Activated naive CD4-positive, alpha-beta T cell (primary cell): ENCODE measurements at regions not wholly inside any gene's neighbourhood (a gene's known extent, or its start where the extent isn't known, plus 50 kb on each side); places are given as distances from the start of the nearest gene placed in this dataset.

Experiments used
- DNase-seq, 4 experiments: peaks; one replicate each; lab custom pipeline; 2025; lab: John Stamatoyannopoulos, UW

DNA sequence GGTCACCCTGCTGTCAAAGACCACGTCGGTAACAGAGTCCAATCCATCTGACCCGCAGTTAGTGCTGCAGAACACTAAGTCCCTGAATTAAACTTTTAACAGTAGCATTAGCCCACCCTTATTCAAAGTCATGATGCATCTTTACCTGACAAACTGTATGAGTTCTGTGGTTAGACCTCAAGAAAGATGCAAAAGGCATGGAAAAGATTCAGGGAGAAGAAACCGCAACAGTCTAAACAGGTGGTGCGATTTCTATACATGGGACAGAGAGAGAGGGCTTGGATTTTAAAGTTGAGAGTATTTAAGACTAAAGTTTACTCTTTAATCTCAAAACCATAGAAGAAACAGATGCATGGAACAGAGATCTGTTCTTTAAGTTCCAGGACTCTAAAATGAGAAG lies 103.3 kb upstream of the NFE2L3 start:
- no peak for DNase-seq

DNA sequence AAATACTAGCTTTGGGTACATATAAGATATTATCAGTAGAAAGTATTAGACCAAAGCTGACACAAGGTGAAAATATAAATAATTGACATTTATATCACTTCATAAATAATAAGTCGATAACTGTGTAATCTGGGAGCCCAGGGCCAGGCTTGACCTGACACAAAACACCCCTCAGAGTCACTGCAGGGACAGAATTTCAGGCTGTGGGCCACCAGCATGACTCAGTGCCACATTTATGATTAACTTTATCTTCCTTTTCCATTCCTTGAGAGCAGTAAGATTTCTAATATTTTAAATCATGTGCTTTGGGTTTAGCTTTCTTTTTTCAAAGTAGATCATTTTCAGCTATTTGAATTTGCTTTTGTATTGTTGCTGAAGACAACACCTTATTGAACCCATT lies 102.9 kb upstream of the NFE2L3 start:
- DNase-seq, result no peak

DNA sequence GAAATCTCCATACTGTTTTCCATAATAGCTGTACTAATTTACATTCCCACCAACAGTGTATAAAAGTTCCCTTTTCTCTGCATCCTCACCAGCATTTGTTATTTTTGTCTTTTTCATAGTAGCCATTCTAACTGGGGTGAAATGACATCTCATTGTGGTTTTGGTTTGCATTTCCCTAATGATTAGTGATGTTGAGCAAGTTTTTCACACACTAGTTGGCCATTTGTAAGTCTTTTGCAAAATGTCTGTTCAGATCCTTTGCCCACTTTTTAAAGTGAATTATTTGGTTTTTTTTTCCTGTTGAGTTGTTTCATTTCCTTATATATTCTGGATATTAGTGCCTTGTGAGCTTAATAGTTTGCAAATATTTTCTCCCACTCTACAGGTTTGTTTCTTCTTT lies 101.0 kb upstream of the NFE2L3 start:
- no peak for DNase-seq

DNA sequence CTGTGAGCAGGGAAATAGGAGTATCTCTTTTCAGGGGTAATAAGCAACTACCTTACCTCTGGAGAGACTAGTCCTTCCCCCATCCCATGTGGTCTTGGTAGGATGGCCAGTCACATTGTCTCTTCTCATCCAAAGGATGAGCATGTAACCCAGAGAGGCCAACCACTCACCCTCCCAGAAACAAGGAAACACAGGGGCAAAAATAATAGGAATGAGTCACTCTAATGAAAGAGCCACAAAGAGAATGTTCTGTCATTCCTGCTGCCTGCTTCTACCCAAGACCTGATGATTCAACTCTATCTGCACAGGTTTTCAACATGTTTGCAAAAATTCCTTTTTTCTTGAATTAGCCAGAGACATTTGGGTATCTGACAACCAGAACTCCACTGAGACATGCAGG lies 99.3 kb upstream of the NFE2L3 start:
- DNase-seq, result no peak

DNA sequence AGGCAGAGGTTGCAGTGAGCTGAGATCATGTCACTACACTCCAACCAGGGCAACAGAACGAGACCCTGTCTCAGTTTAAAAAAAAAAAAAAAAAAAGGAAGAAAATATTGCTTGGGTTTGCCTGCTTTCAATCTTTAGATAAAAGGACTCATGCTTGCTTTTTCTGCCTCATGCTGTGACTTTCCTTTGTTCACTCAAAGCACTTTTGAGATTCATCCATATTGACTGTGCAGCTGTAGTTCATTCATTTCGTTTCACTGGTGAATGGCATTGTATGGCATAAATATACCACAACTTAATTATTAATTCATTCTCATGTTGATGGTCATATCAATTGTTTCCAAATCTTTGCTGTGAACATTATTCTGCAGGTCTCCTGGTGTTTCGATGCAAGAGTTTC lies 97.6 kb upstream of the NFE2L3 start:
- DNase-seq, result no peak

DNA sequence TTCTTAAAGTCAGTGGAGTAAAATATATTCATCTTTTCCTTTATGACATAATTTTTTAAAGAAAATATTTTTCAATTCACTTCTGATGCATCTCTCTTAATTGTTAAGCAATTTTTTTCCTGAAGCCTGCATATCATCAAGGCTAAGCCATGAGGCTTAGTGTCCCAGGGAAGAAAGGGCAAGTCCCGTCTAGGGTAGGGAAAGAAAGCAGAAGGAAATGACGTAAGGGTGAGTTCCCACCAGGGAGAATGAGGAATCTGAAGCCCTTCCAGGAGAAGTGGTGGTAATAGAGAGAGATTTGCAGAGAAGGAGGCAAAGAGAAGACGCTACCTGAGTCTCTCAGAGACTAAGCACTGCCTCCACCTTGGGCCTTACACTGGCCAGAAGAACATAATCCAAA lies 96.8 kb upstream of the NFE2L3 start:
- no peak for DNase-seq

DNA sequence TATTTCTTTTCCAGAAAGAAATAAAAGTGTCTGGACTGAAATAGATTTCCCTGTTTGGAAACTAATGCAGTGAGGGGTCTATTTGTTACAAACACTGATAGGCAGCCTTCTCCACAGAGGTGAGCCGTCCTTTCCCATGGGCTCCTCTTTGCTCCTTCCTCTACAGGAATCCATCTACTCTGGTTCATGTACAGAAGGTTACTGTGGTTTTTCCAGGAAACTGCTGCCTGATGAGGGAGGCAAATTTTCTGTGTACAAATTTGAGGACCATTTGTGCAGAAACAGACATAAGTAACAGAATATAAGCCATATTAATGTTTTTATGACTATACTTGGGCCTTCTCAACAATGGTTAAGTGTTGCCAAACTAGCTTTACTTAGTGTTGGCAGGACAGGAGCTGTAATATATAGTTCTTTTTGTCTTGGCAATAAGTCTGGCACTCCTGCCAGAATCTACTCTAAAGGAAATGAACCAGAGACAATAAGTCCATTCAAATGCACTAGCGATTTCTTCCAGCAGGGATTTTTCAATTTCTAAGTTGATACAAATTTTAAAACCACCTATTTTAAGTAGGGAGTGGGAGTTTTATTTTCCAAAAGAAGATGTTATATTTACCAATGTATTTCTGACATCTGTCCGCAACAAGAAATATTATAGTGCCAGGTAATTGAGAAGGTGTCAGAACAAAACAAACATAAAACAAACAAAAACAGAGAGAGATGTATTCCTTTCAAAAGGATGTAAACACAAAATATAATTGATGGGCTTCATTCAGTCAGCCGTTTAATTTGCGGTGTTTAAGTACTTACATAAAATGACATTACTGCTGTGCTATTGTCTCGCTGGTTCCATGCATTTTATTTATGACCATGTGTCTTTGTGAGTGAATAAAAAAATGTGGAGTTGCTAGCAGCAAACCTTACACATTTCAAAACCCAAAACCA lies 91.0 kb upstream of the NFE2L3 start:
- no peak for DNase-seq

DNA sequence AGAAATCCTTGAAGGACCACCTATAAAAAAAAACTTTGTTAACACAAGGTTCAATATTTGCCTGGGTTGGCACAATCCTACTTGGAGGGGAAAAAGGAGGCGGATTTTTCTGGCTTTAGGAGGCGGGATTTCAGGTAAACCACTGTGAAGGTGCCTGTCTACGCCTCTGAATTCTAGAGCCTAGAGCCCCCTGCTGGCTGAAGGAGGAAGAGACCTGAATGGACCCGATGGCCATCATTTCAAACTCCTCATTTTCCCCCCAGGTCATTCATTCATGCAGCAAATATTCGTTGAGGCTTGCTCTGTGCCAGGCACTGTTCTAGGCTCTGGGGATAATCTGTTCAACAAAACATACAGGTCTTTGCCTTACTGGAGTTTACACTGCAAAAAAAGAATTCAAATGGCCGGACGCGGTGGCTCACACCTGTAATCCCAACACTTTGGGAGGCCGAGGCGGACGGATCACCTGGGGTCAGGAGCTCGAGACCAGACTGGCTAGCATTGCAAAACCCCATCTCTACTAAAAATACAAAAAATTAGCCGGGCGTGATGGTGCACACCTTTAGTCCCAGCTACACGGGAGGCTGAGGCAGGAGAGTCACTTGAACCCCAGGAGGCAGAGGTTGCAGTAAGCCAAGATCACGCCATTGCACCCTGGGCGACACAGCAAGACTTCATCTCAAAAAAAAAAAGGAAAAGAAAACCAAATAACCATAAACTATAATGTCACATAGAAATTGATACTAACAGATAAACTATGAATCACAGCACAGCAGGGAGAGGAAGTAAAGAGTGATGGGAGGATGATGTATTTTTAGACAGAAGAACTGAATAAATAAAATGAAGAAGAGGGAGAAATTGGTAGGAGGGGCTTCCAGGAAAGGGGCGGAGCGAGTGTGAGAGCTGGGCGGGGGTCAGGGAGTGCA lies 90.1 kb upstream of the NFE2L3 start:
- peak; percentile 13 to 58 (median 26) for DNase-seq

DNA sequence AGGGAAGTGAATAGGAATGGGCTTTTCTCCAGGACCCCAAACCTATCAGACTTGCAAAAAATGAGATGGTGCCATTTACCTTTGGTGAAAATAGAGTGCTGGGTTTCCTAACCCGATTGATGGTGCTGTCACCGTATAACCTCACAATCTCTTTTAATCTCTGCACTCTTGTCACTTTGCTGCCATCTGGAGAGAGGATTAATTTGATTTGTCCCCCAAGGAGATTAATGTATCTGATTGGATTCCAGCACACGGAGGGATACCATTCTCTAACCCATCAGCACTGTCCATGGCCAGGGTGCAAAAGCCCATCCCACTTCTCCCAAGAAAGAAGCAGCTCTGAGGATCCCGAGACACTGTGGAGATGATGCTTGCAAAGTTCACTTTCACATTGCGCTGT lies 86.3 kb upstream of the NFE2L3 start:
- no peak for DNase-seq

DNA sequence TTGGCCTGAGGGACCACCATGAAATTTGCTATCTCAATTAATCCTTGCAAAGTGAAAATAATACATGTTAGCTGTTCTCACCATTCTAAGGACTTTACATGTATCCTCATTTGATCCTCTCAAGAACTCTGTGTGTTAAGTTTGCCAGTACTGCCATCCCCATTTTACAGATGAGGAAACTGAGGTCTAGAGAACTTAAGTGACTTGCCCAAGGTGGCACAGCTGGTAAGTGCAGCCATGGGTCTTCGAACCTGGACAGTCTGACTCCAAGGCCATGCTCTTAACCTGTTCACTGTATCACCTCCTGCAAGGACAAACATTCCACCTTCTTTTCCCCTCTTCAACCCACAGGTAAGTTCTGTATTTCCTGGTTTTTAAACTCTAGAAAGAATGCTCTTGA lies 85.3 kb upstream of the NFE2L3 start:
- DNase-seq, result no peak

DNA sequence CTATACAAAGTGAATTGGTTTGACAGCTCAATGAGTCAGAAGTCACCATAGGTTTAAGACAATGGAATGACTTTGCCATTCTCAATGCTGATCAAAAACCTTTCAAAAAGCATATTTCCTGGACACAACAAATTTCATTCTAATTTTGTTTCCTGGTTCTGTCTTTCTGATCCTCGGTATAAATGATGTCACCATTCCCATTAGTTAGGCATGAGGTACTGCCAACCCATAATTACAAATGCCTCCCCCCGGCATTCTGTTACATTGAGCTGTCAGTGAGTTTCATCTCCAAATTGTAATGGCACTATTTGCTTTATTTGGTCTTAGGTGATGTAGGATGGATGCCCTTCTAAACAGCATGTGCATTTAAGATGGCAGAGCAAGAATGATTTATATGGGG lies 81.7 kb upstream of the NFE2L3 start:
- DNase-seq, result no peak

DNA sequence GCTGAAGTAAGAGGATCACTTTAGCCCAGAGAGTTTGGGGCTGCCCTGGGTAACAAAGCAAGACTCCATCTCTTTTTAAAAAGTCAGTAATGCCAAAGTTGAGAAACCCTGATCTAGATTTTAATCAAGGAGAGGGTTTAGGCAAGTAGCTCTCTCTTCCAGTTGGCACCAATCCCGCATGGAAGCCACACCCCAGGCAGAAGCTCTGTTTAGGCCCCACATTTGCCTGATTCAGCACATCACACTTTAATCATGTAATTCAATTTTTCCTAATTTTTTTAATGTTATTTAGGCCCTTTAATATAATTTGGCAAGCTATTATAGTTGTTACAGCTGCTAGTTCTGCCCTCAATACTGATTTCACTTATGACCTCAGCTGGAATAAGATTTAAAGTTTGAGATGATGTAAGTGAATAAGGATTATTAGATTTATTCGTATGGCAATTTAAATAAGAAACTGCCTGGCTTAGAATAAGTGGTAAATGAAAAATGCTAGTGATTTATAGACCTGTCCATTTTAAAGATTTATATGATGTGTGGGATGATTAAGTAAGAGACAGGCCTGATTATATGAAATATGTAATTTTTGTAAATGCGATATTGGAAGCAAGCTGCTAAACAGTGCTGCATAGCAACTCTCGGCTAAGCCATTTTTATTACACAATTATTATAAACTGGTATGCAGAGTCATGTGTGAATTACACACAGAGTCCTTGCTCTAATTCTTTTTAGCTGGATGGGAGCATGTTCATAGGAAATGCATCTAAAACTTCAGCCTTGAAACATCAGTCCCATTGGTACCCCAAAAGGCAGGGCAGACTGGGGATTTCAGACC lies 80.2 kb upstream of the NFE2L3 start:
- DNase-seq, result no peak

DNA sequence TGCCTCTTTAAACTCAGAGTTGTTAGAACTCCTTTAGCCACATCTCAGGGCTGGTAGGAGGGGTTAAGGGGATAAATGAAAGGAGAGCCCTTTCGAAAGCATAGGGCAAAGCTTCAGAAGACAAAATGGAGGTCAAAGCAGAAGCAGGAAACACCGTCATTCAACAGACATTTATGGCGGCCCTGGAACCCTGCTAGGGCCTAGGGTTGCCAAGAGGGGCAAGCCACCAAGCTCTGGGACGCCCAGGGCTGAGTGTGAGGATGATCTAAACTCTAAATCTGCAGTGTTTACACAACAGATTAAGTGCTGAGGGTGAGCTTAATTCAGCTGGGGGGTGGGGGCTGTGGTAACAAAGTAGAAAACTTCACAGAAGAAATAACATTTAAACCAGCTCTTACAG lies 79.0 kb upstream of the NFE2L3 start:
- DNase-seq, result no peak

DNA sequence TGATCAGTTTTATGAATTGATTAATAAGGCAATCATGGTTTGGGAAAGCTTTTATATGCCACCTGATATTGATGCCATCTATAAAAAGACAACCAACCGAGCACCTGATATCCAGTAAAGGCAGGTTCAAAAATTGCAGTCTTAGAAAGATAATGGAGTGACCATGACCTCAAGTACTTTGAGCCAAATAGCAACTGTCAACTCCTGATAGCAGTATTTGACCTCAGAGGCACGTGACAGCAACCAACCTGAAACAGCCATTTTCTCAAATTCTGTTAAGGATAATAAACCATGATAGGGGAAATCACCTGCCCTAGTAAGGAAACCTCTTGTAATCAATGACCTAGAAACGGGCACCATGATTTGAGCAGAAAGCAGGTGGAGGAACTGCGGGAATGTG lies 77.1 kb upstream of the NFE2L3 start:
- no peak for DNase-seq

DNA sequence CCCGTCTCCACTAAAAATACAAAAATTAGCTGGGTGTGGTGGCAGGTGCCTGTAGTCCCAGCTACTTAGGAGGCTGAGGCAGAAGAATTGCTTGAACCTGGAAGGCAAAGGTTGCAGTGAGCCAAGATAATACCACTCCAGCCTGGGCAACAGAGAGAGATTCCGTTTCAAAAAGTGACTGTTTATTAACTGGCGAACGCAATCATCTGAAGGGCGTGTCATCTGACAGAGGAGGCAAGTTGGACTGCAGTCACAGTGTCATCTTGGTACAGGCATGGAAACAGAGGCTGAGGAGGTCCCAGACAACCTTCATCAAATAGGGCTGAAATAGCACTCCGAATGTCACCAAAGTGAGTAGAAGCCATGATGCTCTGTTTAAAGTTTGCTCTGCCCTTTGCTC lies 75.3 kb upstream of the NFE2L3 start:
- DNase-seq, result no peak

DNA sequence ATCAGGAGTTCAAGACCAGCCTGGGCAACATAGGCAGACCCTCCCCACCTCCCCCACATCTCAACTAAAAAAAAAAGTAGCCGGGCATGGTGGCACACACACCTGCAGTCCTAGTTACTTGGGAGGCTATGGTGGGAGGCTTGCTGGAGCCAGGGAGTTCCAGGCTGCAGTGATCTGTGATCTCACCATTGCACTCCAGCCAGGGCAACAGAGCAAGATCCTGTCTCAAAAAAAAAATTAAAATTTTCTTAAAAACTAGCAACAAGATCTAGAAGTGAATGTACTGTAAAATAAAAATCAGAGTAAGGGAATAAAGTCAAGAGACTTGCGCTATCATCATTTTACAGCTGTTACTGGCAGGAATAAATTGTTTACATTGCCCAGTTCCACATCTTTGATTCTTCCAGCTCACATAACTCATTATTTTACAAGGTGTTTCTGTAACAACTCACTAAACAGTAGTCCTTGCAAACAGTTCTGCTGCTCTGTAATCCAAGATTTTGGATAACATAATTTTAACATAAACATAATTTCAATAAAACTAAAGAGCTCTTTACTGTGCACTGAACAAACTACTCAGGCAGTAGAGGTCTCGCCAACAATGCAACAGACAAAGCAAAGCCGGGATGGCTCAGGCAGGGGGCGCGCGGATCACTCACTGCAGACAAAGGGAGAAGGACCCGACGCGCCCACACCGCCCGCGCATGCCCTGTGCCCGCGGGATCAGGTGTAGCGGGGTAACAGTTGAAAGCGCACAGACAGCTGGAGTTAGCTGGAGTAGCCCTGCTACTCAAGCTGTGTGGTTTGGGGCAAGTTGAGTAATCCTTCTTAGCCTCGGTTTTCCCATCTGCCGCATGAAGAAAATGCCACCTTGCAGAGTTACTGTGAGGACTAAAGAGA lies 73.3 kb upstream of the NFE2L3 start:
- DNase-seq, result peak; percentile 30 to 82 (median 48)

DNA sequence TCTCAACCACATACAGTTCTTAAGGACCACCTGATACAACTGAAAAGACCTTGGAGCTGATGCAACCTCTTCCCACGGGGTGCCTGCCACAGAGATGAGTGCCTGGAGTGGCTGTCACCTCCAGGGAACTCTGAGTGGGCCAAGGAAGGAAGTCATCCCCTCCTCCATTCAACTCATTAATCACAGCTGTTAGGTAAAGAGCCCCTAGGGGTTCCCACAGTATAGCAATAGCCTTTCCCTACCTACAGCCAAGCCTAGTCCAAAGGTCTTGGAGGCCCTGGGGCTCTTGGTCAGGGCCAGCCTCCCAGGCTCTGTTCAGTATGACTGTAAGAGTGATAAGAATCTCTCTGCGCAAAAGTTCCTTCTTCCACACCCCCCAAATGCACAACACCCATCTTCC lies 70.4 kb upstream of the NFE2L3 start:
- no peak for DNase-seq

DNA sequence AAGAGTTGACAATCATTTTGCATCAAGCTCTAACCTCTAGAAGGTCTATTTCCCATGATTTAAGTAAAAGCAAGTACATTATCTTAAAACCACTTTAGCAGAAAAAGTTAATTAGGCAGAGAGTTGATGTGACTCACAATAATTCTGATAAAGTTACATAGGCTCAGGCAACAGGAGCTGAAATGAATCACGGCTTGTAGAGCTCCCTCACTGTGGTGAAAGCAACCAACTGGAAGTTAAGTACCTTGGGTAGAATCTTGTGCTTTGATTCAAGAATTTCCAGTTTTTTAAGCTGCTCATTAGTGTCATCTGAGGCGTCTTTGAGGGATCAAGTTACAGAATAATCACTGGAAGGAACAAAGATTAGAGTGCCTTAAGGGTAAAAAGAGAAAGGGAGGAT lies 68.9 kb upstream of the NFE2L3 start:
- DNase-seq, result no peak

DNA sequence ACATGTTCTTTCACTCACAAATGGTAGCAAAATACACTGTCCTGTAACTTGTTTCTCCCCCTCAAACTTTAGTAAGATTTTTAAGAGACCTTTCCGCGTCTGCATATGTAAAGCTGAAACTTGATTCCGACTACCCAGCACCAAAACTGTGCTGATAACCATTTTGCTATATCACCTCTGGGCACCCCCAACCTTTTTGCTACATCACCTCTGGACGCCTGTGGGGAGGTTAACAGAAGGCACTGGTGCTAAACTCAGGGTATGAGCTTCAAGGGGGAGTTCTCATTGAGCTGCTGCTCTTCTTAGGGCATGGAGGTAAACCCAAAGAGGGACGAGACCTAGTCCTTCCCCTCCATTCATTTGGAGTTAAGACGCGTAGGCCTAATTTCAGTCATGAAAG lies 67.6 kb upstream of the NFE2L3 start:
- no peak for DNase-seq

DNA sequence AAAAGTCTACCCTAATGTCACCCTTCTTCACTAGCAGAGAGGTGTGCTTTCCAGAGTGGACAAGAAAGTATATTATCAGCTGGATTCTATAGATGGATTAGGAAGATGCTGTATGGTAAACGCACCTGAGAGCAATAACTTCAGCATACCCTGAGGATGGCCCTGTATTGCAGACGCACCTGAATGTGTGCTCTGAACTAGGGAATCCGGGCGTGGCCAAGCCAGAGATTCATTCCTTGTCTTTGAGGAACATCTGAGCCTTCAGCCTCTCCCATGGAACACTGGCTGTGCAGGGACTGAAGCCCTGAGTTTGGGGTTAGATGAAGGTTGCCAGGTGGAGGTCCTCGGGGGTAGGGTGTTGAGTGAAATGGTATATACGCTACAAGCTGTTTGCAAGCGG lies 66.2 kb upstream of the NFE2L3 start:
- no peak for DNase-seq
